ENCODE measurements at regions not wholly inside any gene's neighbourhood (a gene's known extent, or its start where the extent isn't known, plus 50 kb on each side); places are given as distances from the start of the nearest gene placed in this dataset.

GRCh38 chrX:45632506-45632905, 431.8 kb upstream of the DIPK2B start:
- Histone ChIP-seq H3K9me3 (ENCODE audit: low read length) (no peaks in the 10 kb centered on the region), H3K4me1 (ENCODE audit: insufficient read depth, low read length, severe bottlenecking) (no peaks in the 10 kb centered on the region), H4K20me1 (ENCODE audit: insufficient read depth, low read length) (no peaks in the 10 kb centered on the region), H3K27me3 (ENCODE audit: insufficient read depth, low read length) (no peaks in the 10 kb centered on the region), H3K4me2 (ENCODE audit: low read length) (no peak overlapping the region), H3K4me3 (ENCODE audit: low read depth, low read length, poor library complexity, severe bottlenecking) (no peak overlapping the region), H3F3A (ENCODE audit: insufficient read depth, low read length) (no peaks in the 10 kb centered on the region), H3K9ac (ENCODE audit: low read length) (no peak overlapping the region), H3K36me3 (ENCODE audit: insufficient read depth, low read length) (no peaks in the 10 kb centered on the region), H3K27ac (ENCODE audit: low read depth, low read length, poor library complexity, severe bottlenecking) (no peak overlapping the region), H2AFZ (ENCODE audit: low read length) (no peak overlapping the region), H3K79me2 (ENCODE audit: insufficient read depth, low read length) (no peaks in the 10 kb centered on the region), H3K9me2 (ENCODE audit: low read depth, low read length) (no peaks in the 10 kb centered on the region)
- TF ChIP-seq EZH2 (IDR thresholded peaks at IDR 0.05; ENCODE audit: borderline replicate concordance, low read length) (no peak), CTCF (IDR thresholded peaks at IDR 0.05; ENCODE audit: low read length) (no peak)

GRCh38 chrX:45630078-45630477, 429.4 kb upstream of the DIPK2B start:
- no peaks in the 10 kb centered on the region for H3K79me2 ChIP-seq (ENCODE audit: insufficient read depth, low read length)
- no peaks in the 10 kb centered on the region for H3K4me1 ChIP-seq (ENCODE audit: insufficient read depth, low read length, severe bottlenecking)
- H3F3A ChIP-seq (ENCODE audit: insufficient read depth, low read length), result no peaks in the 10 kb centered on the region
- H3K9me3 ChIP-seq (ENCODE audit: low read length), result no peaks in the 10 kb centered on the region
- H4K20me1 ChIP-seq (ENCODE audit: insufficient read depth, low read length), result no peaks in the 10 kb centered on the region
- no peaks in the 10 kb centered on the region for H3K27me3 ChIP-seq (ENCODE audit: insufficient read depth, low read length)
- no peak for TF ChIP-seq EZH2 (IDR thresholded peaks at IDR 0.05; ENCODE audit: borderline replicate concordance, low read length)
- TF ChIP-seq CTCF (IDR thresholded peaks at IDR 0.05; ENCODE audit: low read length), result no peak
- no peak overlapping the region for H3K4me2 ChIP-seq (ENCODE audit: low read length)
- no peaks in the 10 kb centered on the region for H3K9me2 ChIP-seq (ENCODE audit: low read depth, low read length)
- H3K9ac ChIP-seq (ENCODE audit: low read length), result no peak overlapping the region
- H3K4me3 ChIP-seq (ENCODE audit: low read depth, low read length, poor library complexity, severe bottlenecking), result no peak overlapping the region
- no peak overlapping the region for H3K27ac ChIP-seq (ENCODE audit: low read depth, low read length, poor library complexity, severe bottlenecking)
- H3K36me3 ChIP-seq (ENCODE audit: insufficient read depth, low read length), result no peaks in the 10 kb centered on the region
- no peak overlapping the region for H2AFZ ChIP-seq (ENCODE audit: low read length)

GRCh38 chrX:45628041-45628440, 427.4 kb upstream of the DIPK2B start:
- Histone ChIP-seq H3K9me2 (ENCODE audit: low read depth, low read length) (no peaks in the 10 kb centered on the region), H4K20me1 (ENCODE audit: insufficient read depth, low read length) (no peaks in the 10 kb centered on the region), H3K36me3 (ENCODE audit: insufficient read depth, low read length) (no peaks in the 10 kb centered on the region), H2AFZ (ENCODE audit: low read length) (no peak overlapping the region), H3K9me3 (ENCODE audit: low read length) (no peaks in the 10 kb centered on the region), H3K27me3 (ENCODE audit: insufficient read depth, low read length) (no peaks in the 10 kb centered on the region), H3K9ac (ENCODE audit: low read length) (no peak overlapping the region), H3F3A (ENCODE audit: insufficient read depth, low read length) (no peaks in the 10 kb centered on the region), H3K79me2 (ENCODE audit: insufficient read depth, low read length) (no peaks in the 10 kb centered on the region), H3K27ac (ENCODE audit: low read depth, low read length, poor library complexity, severe bottlenecking) (no peak overlapping the region), H3K4me2 (ENCODE audit: low read length) (no peak overlapping the region), H3K4me3 (ENCODE audit: low read depth, low read length, poor library complexity, severe bottlenecking) (no peak overlapping the region), H3K4me1 (ENCODE audit: insufficient read depth, low read length, severe bottlenecking) (no peaks in the 10 kb centered on the region)
- TF ChIP-seq EZH2 (IDR thresholded peaks at IDR 0.05; ENCODE audit: borderline replicate concordance, low read length), result no peak
- no peak for TF ChIP-seq CTCF (IDR thresholded peaks at IDR 0.05; ENCODE audit: low read length)

Measured in OCI-LY1 (cell line).